ENCODE measurements at regions not wholly inside any gene's neighbourhood (a gene's known extent, or its start where the extent isn't known, plus 50 kb on each side); places are given as distances from the start of the nearest gene placed in this dataset.

GRCh38 chr9:16275795-16276624 is 594.5 kb downstream of the BNC2 start:
- TF ChIP-seq, protein P1, sequence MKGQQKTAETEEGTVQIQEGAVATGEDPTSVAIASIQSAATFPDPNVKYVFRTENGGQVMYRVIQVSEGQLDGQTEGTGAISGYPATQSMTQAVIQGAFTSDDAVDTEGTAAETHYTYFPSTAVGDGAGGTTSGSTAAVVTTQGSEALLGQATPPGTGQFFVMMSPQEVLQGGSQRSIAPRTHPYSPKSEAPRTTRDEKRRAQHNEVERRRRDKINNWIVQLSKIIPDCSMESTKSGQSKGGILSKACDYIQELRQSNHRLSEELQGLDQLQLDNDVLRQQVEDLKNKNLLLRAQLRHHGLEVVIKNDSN (IDR thresholded peaks at IDR 0.05; ENCODE audit: borderline replicate concordance, low read depth): no peak
- TF ChIP-seq POLR2AphosphoS5 (IDR thresholded peaks at IDR 0.05; ENCODE audit: low read depth, low read length): no peak
- no peak for TF ChIP-seq FOXJ3 (CRISPR knock-in tag; IDR thresholded peaks at IDR 0.05)
- TF ChIP-seq REST (IDR thresholded peaks at IDR 0.05; ENCODE audit: low read depth, low read length): no peak
- no peak for TF ChIP-seq NFIC (IDR thresholded peaks at IDR 0.05; ENCODE audit: borderline replicate concordance)

Data from SK-N-SH (cell line).